Activated T-cell treated with anti-CD3 and anti-CD28 coated beads for 48 hours (primary cell): ENCODE measurements at regions not wholly inside any gene's neighbourhood (a gene's known extent, or its start where the extent isn't known, plus 50 kb on each side); places are given as distances from the start of the nearest gene placed in this dataset.

Experiments used
- DNase-seq: peaks from one replicate; pipeline ENCODE4 v3.0.0-alpha.2; 2020; ENCODE audit warnings: low read depth

DNA sequence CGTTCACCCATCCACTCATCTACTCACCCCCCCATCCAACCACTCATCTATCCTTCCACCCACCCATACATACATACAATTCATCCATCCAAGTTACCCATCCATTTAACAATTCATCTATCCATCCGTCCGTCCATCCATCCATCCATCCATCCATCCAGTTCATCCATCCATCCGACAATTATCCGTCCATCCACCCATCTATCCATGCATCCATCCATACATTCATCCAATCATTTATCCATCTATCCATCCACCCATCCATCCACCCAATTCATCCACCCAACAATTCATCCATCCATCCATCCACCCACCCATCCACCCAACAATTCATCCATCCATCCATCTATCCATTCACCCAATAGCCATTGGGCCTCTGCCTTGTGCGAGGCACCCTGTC lies 173.2 kb upstream of the MVB12B start:
- DNase-seq = no peak

DNA sequence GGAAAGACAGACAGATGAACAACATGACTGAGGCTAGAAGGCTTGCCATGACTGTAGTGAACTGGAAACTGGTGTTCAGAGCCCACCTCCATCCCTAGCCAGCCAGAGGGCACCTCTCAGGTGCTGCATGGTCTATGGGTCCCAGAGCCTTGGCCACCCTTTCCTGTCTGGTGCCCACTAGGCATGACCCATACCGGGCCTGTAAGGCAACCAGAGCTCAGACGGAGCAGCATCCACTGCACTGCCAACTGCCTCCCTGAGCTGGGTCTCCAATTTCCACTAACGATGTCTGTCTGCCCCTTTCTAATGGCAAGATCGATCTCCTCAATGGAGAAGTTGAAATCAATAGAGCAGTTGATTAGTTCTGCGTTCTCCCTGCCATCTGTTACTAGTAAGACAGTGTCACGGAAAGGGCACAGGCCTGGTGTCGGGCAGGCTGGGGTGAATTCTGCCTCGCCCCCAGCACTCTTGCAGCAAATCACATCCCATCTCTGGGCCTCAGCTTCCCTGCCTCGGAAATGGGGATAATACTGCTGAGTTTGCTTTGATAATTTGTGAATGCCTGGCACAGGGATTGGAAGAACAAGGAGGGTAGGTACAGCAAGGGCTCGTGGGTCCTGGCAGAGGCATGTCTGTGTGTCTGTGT lies 172.3 kb upstream of the MVB12B start:
- DNase-seq = no peak

DNA sequence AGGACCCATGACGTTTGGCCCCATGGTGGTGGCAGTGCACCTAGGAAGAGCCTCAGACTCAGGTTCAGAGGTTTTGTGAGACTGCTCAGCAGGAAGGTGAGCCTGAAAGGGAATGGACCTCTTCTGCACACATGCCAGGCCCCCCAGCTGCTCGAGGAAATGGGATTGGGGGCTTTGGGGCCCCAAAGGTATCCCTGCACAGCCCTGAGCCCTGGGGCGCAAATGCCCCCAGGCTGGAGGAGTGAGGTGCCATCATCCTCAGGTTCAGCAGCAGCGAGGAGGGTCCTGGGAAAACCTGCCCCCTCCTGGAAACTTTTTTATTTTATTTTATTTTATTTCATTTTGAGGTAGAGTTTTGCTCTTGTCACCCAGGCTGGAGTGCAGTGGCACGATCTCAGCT lies 171.8 kb upstream of the MVB12B start:
- DNase-seq = no peak

DNA sequence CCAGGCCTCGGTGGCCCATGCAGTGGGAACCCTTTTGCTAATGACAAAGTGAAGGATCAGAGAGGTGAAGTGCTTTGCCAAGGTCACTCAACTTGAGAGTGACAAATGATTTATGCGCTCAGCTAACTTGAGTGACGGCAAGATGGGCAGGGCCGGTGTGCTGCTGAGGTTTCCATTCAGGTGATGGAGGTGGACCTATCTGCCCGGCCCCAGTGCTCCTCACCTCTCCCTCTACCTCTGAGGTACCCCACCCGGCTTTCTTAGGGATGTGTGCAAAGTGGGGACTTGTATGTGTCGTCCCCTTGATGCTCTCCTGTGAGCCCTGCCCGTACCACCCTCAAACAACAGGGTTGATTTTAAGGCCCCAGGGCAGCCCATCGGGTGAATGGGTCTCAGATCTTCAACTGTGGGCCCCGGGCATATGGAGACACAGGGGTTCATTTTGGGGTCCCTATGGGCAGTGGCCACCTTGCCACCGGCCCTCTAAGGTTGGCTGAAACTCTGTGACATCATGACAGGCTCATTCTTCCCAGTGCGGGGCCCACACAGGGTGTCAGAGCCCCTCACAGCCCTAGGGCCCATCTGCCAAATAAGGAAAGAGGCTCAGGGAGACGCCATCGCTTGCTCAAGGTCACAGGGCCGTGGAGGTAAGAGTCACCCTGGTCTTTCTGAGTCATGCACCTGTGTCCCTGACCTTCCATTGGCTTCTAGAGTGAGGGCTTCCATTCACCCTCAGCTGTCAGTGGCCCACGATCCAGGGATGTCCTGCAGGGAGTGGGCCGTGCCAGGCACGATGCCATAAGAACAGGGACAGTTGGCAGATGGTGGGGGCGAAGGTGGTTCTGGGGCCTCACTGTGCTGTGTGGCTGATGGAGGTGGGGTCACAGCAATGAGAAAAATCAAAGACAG lies 170.6 kb upstream of the MVB12B start:
- no peak for DNase-seq

DNA sequence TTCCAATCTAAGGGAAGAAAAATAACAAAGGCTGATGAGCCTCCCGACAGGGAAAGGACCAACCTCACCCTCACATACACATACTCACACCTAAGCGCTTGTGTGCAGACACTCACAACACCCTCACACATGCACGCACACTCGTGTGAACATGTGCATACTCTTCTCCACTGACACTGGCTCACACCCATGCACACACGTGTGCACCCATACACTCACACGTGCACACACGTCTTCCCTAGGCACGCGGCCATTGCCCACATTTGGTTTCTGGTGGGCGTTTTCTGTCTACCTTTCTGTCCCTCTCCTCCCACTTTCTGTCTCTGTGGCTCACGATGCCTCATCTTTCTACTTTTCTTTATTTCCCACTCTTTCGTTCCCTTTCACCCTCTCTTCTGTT lies 169.7 kb upstream of the MVB12B start:
- DNase-seq = no peak

DNA sequence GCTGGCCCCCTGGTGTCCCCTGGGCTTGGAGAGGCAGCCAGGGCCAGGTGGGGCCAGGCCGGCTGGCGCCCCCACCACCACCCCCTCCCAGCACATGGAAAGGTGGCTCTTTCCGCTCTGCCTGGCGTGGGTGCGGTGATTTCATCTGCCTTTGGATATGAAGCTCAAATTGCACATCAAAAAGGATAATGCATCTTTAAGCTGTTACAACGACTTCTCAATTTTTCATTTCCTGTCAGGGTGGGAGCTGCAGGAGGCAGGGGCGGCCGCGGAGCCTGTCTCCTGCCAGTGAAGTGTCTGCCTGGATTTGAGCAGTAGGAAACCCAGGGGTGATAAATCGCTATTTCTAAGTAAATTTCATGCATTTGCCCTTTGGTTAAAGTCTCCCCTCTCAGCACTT lies 169.2 kb upstream of the MVB12B start:
- no peak for DNase-seq

DNA sequence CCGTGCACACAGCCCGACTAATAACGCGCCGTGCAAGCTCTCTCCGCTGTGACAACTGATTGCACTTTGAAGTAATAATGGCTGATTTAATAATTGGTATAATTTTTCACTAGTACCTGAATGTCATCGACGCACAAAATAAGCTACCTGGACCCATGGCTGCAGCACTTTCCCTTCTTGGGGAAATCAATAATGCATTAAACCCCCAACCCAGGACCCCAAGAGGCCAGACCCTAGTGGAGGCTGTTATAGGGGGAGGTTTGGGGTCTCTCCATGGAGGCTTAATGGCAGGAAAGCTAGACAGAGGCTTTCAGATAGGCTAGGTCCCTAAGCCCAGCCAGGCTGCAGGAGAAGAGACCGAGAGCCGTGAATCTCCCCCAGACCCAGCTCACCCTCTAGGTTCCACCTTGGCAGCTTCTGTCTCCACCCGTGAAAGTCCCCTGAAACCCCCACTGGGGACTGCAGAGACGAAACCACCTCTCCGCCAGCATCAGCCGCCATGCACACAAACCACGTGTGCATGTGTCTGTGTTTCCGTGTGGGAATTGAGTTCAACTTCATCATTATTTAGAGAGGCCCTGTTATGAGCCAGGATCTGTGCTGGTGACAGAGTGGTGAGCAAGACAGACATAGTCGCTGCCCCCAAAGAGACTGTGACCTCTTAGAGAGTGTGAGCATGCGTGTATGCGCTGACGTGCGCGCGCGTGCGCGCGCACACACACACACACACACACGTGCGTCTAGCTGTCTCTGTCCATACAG lies 168.6 kb upstream of the MVB12B start:
- no peak for DNase-seq

DNA sequence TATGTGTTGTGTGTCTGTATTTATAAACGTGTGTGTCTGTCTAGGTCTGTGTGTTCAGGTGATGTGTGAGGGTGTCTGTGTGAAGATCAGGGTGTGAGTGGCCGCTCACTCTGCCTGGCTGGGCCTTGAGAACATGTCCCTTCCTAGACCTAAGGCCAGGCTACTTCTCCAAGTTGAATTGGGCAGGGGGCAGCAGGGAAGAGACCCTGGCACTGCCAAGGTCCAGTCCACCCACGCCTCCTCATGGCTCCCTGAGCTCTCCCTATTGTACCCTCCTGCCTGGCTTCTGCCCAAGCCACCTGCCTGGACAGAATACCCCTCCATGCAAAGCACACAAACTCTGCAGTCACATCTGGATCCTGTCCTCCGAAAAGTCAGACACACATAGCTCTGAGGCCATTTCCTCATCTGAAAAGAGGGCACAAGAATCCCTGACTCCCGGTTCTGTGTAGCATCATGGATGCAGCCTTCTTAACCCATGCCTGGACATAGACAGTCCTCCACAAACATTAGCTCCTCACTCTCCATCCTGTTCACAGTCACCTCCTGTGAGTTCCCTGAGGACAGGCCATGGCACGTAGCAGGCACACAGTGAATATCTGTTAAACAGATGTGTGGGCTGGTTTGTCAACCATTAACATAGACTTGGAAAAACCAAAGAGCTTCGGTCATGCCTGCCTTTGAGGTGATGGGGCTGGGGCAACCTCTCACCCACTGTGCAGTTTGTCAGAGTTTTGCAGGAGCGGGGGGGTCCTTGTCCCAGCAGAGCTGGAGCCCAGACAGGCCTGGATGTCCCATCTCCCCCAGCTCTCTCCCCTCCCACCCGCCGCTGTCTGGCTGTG lies 167.8 kb upstream of the MVB12B start:
- DNase-seq = no peak

DNA sequence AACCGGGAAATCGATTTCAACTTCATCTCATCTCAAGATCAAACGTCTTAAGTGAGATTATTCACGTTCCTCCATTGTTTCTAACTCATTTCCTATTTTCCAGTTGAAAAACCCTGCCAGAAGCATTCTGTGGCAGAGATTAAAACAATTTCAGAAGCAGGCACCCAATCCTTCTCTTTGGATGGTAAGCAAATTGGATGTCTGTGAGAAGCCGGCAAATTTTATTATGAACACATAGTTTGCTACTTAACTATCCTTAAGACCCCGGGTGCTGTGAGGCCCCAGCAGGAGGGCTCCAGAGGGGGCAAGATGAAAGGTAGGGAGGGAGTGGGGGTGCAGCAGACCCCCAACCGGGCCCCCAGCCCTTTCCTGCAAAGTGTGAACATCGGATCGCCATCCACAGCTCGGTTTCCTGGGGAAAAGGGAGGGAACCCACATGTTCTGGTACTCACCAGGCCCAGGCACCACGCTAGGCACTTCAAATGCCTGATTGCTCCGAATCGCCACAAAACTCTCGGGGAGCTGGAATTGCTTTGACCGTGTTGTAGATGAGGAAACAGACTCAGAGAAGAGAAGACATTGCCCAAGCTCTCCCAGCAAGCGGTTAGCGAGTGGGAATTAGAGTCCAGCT lies 167.1 kb upstream of the MVB12B start:
- DNase-seq = no peak

DNA sequence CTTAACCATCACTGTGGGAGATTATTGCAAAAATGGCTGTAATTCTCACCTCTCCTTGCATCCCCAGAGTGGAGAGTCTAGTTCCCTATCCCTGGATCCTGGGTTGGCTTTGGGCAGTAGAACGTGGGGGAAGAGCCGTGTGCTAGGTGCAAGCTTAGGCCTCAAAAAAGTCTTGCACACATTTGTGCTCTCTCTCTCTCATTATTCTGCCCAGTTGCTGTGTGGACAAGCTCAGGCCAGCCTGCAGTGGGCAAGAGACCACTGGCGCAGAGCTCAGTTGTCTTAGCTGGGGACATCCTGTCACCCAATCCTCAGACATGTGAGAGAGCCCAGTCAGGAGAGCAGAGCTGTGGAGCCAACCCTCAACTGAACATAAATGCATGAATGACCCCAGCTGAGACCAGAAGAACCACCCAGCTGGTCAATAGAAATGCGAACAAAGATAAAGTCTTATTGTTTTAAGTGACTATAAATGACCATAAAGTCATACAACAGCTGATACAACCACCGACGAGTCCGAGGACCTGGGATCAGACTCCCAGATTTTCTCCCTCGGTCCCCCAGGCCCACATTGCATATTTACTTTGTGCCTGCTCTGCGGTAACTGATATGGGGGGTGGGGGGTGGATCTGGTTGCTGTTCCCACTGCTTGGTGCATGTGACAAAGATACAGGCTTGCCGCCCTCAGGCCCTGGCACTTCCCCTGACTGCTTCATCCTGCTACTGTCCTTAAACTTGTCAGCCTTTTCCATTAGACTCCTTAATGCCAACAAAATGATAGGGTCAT lies 166.4 kb upstream of the MVB12B start:
- no peak for DNase-seq

DNA sequence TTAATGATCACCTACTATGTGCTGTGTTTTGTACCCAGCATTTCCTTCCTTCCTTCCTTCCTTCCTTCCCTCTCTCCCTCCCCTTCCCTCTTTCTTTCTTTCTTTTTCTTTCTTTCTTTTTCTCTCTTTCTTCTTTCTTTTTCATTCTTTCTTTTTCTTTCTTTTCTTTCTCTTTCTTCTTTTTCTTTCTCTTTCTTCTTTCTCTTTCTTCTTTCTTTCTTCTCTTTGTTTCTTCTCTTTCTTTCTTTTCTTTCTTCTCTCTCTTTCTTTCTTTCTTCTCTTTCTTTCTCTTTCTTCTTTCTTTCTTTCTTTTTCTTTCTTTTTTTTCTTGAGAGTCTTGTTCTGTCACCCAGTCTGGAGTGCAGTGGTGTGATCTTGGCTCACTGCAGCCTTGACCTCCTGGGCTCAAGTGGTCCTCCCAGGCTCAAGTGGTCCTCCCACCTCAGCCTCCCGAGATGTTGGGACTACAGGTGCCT lies 165.7 kb upstream of the MVB12B start:
- no peak for DNase-seq

DNA sequence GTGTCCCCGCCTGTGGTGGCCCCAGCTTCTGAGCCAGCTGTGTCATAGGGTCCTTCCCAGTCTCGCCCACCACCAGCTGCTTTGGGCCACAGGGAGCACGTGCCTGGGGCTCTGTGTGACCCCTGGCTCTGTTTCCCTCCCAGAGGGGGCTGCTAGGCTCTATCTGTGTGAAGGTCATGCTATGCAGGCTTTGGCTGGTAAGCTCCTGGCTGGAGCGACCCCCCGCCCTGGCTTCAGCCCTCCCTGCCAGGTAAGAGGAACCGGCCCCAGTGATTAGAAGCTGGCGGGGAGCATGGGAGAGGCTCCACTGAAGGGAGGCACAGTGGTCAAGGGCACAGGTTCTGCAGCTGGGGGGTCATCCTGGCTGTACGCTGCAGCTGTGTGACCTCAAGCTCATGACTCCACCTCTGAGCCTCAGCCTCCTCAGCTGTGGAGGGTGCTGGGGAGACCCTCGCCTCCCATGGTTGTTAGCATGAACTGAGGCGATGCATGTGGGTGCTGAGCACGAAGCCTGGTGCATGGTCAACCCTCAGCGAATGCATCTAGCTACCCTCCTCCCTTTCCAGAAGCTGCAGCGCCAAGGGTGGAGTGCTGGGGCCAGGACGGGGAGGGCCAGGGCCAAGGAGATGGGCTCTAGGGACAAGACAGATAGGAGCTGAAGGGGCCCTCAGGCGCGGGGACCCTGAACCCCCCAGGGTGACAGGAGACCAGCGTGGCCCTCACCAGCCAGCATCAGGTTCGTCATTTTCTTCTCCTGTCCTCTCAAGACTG lies 163.8 kb upstream of the MVB12B start:
- DNase-seq = no peak

DNA sequence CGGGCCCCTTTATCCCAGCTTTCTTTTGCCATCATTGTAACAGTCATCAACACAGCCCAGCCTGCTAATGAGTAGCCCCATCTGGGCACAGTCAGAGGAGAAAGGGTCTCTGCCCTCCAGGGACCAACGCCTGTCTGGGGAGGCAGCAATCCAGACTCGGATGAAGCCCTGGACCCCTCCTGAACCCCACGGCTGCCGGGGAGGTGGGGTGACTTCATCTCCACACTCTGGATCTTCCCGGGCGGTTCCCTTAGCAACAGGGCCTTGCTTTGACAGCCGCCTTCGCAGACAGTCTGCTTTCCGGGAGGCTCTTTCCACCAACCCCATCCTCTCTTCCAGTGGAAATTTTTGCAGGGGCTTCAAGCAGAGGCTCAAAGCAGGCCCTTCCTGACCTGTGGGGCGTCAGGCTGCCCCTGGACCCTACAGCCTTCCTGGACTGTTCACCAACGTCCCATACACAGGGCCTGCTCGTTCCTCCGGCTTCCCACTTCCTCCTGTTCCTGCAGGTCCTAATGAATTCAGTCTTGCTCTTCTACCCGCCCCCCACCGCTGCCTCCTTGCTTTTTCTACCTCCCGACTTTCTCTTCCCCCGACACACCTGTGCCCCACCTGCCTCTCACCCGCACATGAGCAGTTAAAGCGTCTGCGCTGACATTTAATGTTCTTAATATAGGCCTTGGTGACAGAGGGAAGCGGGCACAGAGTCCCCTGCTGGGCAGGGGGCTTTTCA lies 161.7 kb upstream of the MVB12B start:
- DNase-seq = no peak

DNA sequence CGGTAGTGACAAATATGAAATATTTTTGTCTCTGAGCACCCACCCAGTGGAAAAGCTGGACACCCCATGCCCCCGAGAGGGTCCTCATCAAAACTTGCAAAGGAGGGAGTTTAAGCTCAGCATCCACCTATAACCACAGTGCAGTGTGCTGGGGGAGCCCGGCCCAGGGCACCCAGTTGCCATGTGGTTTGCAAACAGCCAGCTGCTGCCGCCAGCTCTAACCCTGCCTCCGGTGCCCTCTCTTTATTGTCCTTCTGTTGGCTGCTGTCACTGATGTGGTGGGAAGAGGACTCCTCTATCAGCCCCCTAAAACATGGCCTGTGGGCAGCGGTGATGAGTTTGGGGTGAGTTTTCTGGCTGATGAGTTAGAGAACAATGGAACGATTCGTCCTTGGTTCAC lies 160.9 kb upstream of the MVB12B start:
- no peak for DNase-seq

DNA sequence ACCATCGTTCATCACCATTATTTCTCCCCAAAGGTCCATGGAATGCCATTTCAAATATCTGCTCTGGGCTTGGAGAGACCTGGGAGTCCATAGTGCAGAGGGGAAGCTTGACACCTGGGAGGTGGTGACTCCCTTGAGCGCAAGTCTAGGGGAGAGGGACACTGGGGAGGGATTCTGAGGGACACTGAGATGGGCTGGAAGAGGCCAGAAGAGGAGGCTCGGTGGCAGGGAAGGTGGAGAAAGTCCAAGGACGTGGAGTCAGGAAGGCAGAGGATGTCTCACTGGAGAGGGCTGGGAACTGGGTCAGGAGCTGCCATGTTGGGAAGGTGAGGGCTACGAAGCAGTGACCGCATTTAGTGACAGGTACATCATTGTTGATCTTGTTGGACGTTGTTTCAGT lies 160.3 kb upstream of the MVB12B start:
- DNase-seq = no peak

DNA sequence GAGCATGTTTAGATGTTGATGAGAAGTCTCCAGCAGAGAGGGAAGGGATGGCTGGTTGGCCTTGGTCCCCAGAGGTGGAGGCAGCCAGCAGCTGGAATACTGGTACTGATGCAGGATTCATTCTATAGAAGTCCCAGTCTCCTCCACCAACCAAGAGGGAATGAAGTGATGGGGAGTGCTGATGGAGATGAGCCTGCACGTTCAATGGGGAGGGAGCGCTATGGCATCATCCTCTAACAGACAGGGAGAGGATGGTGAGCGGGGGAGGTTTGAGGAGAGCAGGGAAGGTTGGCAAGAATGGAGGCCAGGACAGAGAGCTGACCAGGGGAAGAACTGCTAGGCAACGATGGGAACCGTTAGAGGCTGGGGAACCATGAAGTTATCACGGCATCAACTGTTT lies 159.8 kb upstream of the MVB12B start:
- no peak for DNase-seq

DNA sequence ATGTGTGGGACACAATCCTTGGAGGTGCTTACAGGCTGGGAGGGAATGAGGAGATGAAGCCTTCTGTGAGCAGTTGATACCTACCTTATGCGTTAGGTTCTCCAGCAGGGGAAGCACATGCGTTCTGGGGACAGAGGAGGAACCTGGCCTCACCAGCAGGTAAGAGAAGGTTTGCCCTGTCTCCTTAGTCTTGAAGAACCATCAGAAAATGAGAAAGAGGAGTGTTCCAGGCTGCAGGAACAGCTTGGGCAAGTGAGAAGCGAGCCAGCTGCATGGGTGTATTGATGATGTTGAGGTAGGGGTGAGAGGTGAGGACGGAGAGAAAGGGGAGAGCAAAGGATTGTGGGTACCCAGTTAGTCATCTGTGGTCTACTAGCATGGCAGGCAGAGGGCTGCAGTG lies 156.9 kb upstream of the MVB12B start:
- no peak for DNase-seq

DNA sequence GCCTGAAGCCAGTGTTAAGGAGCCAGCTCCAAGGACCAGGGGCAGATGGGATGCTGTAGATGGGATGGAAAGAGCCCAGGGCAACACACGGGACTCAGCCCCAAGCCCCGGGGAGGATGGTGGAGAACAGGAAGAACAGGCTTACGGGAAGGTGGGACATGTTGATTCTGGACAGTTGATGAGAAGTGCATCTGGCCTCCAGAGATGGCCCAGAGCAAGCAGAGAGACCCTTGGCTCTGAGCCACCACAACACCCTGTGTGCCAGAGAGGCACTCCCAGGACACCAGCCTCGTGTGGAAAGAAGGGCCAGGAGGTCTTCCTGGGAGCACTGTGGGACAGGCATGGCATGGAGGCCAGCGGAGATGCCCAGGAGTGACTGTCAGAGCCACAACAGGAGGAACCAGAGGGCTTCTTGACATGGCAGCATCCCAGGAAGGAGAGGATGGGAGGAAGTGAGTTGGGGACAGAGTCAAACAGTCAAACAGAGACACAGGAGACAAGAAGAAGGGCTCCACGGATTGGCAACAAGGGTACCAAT lies 156.3 kb upstream of the MVB12B start:
- DNase-seq = no peak

DNA sequence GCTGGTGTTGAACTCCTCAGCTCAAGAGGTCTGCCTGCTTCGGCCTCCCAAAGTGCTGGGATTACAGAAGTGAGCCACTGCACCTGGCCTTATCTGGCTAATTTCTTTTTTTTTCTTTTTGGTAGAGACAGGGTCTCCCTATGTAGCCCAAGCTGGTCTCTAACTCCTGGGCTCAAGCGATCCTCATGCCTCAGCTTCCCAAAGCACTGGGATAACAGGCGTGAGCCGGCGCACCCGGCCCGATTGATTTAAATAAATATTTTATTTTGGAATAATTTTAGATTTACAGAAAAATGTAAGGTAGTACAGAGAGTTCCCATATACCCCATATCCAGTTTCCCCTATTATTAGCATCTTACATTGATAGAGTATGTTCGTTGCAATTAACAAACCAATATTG lies 155.0 kb upstream of the MVB12B start:
- DNase-seq = no peak
